Thyroid gland (tissue), 4 donors: ENCODE measurements at regions not wholly inside any gene's neighbourhood (a gene's known extent, or its start where the extent isn't known, plus 50 kb on each side); places are given as distances from the start of the nearest gene placed in this dataset.

Experiments used
- DNase-seq, 2 donors: peaks; one replicate each; pipeline ENCODE4 v3.0.0-alpha.2; 2019
- H3K27ac ChIP-seq, 3 donors: fragments of 200-600 bp; sonication (generic); 1 replicate in 2 of 3; 2 replicates in 1 of 3; pipeline ENCODE4 v1.5.1; 2016 to 2019; ENCODE audit warnings: mild to moderate bottlenecking in 1 of 3, moderate library complexity in 1 of 3
- H3K27me3 ChIP-seq: fragments of 200-600 bp; sonication (generic); one replicate; pipeline ENCODE4 v1.5.1; 2019
- H3K36me3 ChIP-seq, 2 donors: fragments of 200-600 bp; sonication (generic); one replicate each; pipeline ENCODE4 v1.5.1; 2016 to 2019
- H3K4me1 ChIP-seq, 2 donors: fragments of 200-600 bp; sonication (generic); one replicate each; pipeline ENCODE4 v1.5.1; 2017 to 2019
- H3K4me3 ChIP-seq, 3 donors: fragments of 200-600 bp; sonication (generic); replicated peaks in 1 of 3; 1 replicate in 2 of 3; 2 replicates in 1 of 3; pipeline ENCODE4 v1.5.1; 2016; ENCODE audit warnings: mild to moderate bottlenecking in 1 of 3
- H3K9me3 ChIP-seq: fragments of 200-600 bp; sonication (generic); one replicate; pipeline ENCODE4 v1.5.1; 2017
- CTCF ChIP-seq, 6 experiments: fragments of 200-600 bp in 3 of 6; fragments of 450-650 bp in 3 of 6; sonication (generic) in 3 of 6; IDR thresholded peaks; one replicate each; pipeline ENCODE4 v1.5.1; 2016 to 2019; ENCODE audit warnings: antibody characterized with exemption in 6 of 6, mild to moderate bottlenecking in 2 of 6, inconsistent platforms in 1 of 6, moderate library complexity in 1 of 6
- POLR2A ChIP-seq, 2 donors: fragments of 450-650 bp; IDR thresholded peaks; one replicate each; pipeline ENCODE4 v1.6.1; 2017; ENCODE audit warnings: antibody characterized with exemption in 2 of 2, mild to moderate bottlenecking in 2 of 2, moderate library complexity in 1 of 2
- WGBS, 2 donors: methylation state at CpG; one replicate each; pipeline ENCODE4 v1.1.5; 2017; 5-methylcytosine and 5-hydroxymethylcytosine counted together
- intact Hi-C: fragments of 100-400 bp; cut with DNase I; formaldehyde crosslinking; loops from one replicate; pipeline ENCODE4 v1.15.1; 2023

- no peaks in the 10 kb centered on the region for H3K36me3 ChIP-seq
- TF ChIP-seq POLR2A (IDR thresholded peaks at IDR 0.05): no peak
- no peak for TF ChIP-seq CTCF (IDR thresholded peaks at IDR 0.05)
- WGBS, 2 donors: 80 to 90% methylated on average over 10 of the region's 10 CpGs
- H3K4me3 ChIP-seq: no peak overlapping the region
- intact Hi-C loops: no loop called here
- H3K9me3 ChIP-seq: no peaks in the 10 kb centered on the region
- no peaks in the 10 kb centered on the region for H3K27me3 ChIP-seq
- peaks cover 0 to 6% of the 10 kb centered on the region in 2 donors for H3K4me1 ChIP-seq
- no peak for DNase-seq
- no peak overlapping the region for H3K27ac ChIP-seq
These were observed 147.1 kb downstream of the FOXL1 start for GRCh38 chr16:86725401-86725800.

- no peak overlapping the region for H3K27ac ChIP-seq
- TF ChIP-seq POLR2A (IDR thresholded peaks at IDR 0.05) (no peak), CTCF (IDR thresholded peaks at IDR 0.05) (no peak)
These were observed 148.0 kb downstream of the FOXL1 start for GRCh38 chr16:86726340-86726739.

GRCh38 chr16:86727131-86727530 lies 148.8 kb downstream of the FOXL1 start:
- no peak for DNase-seq
- H3K36me3 ChIP-seq: no peaks in the 10 kb centered on the region
- H3K9me3 ChIP-seq: no peaks in the 10 kb centered on the region
- 65 to 66% methylated on average over 7 of the region's 7 CpGs for WGBS, 2 donors
- H3K4me1 ChIP-seq: peaks cover 0 to 6% of the 10 kb centered on the region in 2 donors
- intact Hi-C loops: no loop called here
- TF ChIP-seq POLR2A (IDR thresholded peaks at IDR 0.05) (no peak), CTCF (IDR thresholded peaks at IDR 0.05) (no peak)
- no peak overlapping the region for H3K27ac ChIP-seq
- H3K27me3 ChIP-seq: no peaks in the 10 kb centered on the region
- no peak overlapping the region for H3K4me3 ChIP-seq

More at GRCh38 chr16:86726340-86726739, 148.0 kb downstream of the FOXL1 start:
- 20 to 52% methylated on average over 5 of the region's 5 CpGs for WGBS, 2 donors
- H3K36me3 ChIP-seq: no peaks in the 10 kb centered on the region
- H3K4me1 ChIP-seq: peaks cover 0 to 6% of the 10 kb centered on the region in 2 donors
- no peaks in the 10 kb centered on the region for H3K27me3 ChIP-seq
- DNase-seq: peak; percentile 40 to 47
- no peaks in the 10 kb centered on the region for H3K9me3 ChIP-seq
- no peak overlapping the region for H3K4me3 ChIP-seq
- intact Hi-C loops: no loop called here

GRCh38 chr16:86727632-86728031 lies 149.3 kb downstream of the FOXL1 start:
- whole genome bisulfite sequencing, 2 donors: 69 to 72% methylated on average over 4 of the region's 4 CpGs
- H3K27ac ChIP-seq: no peak overlapping the region
- no peaks in the 10 kb centered on the region for H3K9me3 ChIP-seq
- H3K4me1 ChIP-seq: peaks cover 0 to 6% of the 10 kb centered on the region in 2 donors
- H3K36me3 ChIP-seq: no peaks in the 10 kb centered on the region
- TF ChIP-seq CTCF (IDR thresholded peaks at IDR 0.05) (no peak), POLR2A (IDR thresholded peaks at IDR 0.05) (no peak)
- intact Hi-C loops: no loop called here
- H3K4me3 ChIP-seq: no peak overlapping the region
- DNase-seq: no peak
- no peaks in the 10 kb centered on the region for H3K27me3 ChIP-seq

- H3K27ac ChIP-seq: no peak overlapping the region
- intact Hi-C loops: no loop called here
- H3K4me3 ChIP-seq: no peak overlapping the region
- H3K36me3 ChIP-seq: no peaks in the 10 kb centered on the region
- no peak for DNase-seq
- H3K27me3 ChIP-seq: no peaks in the 10 kb centered on the region
- 88 to 89% methylated on average over 8 of the region's 8 CpGs for WGBS, 2 donors
- H3K4me1 ChIP-seq: peaks cover 0 to 6% of the 10 kb centered on the region in 2 donors
- no peaks in the 10 kb centered on the region for H3K9me3 ChIP-seq
- TF ChIP-seq POLR2A (IDR thresholded peaks at IDR 0.05) (no peak), CTCF (IDR thresholded peaks at IDR 0.05) (no peak)
These were observed 151.3 kb downstream of the FOXL1 start for GRCh38 chr16:86729686-86730085.
